GM12873 (cell line): ENCODE measurements at regions not wholly inside any gene's neighbourhood (a gene's known extent, or its start where the extent isn't known, plus 50 kb on each side); places are given as distances from the start of the nearest gene placed in this dataset.

ENCODE experiments used
- TF ChIP-seq, protein P1 (sequence below): IDR thresholded peaks from 2 replicates; pipeline ENCODE4 v1.5.1; 2012; ENCODE audit warnings: low read depth, mild to moderate bottlenecking, moderate library complexity, low read length, control low read depth; ENCODE audit not compliant: insufficient read depth; ENCODE audit errors: missing control alignments

DNA sequence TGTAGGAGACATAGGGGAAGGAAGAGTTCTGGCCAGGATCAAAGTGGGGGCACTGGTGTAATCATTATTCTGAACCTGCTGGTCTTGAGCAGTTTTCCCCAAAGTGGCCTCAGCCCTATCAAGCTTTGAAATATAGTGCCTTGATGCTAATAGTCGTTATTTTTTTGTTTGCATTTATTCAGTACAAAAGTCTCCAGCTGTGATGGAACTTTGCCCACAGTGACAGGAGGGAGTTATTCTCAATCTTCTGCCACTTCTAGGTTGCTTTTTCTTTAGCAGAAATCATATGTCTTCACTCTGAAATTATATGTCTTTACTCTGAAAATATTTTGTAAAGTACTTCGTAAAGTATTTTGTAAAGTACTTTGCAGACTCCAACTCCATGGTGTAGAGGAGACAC, 93.1 kb downstream of the FAT3 start:
- TF ChIP-seq, protein P1, sequence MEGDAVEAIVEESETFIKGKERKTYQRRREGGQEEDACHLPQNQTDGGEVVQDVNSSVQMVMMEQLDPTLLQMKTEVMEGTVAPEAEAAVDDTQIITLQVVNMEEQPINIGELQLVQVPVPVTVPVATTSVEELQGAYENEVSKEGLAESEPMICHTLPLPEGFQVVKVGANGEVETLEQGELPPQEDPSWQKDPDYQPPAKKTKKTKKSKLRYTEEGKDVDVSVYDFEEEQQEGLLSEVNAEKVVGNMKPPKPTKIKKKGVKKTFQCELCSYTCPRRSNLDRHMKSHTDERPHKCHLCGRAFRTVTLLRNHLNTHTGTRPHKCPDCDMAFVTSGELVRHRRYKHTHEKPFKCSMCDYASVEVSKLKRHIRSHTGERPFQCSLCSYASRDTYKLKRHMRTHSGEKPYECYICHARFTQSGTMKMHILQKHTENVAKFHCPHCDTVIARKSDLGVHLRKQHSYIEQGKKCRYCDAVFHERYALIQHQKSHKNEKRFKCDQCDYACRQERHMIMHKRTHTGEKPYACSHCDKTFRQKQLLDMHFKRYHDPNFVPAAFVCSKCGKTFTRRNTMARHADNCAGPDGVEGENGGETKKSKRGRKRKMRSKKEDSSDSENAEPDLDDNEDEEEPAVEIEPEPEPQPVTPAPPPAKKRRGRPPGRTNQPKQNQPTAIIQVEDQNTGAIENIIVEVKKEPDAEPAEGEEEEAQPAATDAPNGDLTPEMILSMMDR, result no peak

DNA sequence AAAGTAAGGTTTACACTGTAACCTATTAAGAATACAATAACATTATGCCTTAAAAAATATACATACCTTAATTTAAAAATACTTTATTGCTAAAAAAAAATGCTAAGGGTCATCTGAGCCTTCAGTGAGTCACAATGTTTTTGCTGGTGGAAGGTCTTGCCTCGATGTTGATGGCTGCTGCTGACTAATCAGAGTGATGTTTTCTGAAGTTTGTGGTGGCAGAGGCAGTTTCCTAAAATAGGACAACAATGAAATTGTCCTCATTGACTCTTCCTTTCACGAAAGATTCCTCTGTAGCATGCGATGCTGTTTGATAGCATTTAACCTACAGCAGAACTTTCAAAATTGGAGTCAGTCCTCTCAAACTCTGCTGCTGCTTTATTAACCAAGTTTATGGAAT, 97.6 kb downstream of the FAT3 start:
- TF ChIP-seq, protein P1, result no peak

DNA sequence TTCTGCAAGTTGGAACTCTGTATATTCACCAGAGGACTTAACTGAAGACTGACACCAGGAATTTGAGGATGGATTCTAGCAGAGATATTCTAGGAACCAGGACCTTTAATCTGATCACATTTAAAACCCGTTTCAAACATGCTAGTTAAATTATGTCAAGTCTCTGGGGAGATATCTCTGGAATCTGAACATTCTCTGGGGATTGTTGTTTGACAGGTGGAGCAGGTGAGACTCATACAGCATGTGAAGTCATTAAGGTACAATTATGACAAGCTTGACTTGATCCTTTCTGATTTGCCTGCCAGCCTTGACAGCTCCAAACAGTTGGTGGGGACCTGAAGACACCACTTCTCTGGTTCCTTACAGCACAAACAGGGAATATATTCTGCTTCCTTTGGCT, 100.3 kb downstream of the FAT3 start:
- TF ChIP-seq, protein P1, result no peak

DNA sequence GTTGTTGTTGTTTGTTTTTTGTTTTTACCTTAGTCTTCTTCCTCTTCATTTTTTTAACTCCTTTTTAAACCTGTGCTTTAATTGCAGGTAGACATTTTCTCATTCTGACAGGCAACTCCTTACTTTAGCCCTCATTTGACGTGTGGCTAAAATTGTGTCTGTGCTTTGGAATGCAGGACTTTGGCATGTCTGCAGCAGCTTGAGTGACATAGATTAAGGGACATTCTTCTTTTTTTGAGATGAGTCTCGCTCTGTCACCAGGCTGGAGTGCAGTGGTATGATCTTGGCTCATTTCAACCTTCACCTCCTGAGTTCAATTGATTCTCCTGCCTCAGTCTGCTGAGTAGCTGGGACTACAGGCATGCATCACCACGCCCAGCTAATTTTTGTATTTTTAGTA, 100.8 kb downstream of the FAT3 start:
- TF ChIP-seq, protein P1, result no peak

DNA sequence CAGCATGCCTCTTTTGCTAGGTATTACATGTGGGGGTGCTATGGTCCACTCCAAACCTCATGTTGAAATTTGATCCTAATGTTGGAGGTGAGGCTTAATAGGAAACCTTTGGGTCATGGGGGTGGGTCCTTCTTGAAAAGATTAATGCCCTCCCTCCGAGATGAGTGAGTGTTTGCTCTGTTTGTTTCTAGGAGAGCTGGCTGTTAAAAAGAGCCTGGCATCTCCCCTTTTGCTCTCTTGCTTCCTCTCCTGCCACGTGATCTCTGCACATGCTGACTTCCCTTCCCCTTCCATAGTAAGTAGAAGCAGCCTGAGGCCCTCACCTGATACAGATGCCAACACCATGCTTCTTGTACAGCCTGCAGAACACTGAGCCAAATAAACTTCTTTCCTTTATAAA, 104.5 kb downstream of the FAT3 start:
- TF ChIP-seq, protein P1, result no peak

DNA sequence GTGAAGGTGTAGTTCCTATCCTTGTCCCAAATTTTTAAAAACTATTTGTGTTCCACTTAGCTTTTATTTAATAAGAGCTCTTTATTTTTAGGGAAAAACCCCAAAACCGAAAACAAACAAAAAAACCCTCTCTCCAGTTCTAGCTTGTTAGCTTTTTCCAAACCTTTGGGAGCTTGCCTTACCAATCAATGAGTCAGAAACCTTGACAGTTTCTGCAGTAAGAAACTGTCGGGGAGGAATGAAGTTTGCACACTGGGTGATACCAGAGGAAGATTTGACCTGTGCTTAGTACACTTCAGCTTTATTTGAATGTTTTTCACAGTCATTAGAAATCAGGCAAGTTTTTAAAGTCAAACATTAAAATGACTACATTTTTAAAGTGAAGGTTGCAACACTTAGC, 105.0 kb downstream of the FAT3 start:
- TF ChIP-seq, protein P1, result no peak

DNA sequence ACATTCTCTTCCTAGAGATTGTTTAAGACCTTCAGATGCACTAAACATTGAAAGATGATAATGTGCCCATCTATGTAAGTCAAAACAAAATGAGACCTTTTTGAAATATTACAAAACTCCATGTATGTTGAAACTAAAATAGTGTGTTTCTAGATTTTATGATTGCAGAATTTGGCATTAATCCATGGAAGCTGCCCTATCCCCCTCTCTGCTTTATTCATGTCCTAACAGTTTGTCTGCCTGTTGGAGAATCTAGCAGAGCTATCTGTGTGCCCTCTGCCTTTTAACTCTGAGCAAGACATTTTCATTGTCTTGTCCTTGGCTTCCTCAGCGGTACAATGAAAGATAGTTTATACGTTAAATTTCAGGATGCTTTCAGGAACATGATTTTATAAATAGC, 105.5 kb downstream of the FAT3 start:
- TF ChIP-seq, protein P1, result no peak
